ENCODE measurements at regions not wholly inside any gene's neighbourhood (a gene's known extent, or its start where the extent isn't known, plus 50 kb on each side); places are given as distances from the start of the nearest gene placed in this dataset.
"Not testable (repeated sequence)": the region's sequence is repeated elsewhere in the genome, so short reads cannot be mapped to it uniquely, and the experiment has no call there.

- not testable (repeated sequence) for H2BK15ac ChIP-seq (ENCODE audit: low read length); H3K9me3 ChIP-seq (replicated peaks in 1 of 2; ENCODE audit: control insufficient read depth in 2 of 2, insufficient read depth in 1 of 2, low read depth in 1 of 2, low read length in 2 of 2); H3K4ac ChIP-seq (ENCODE audit: low read length); H3K36me3 ChIP-seq (replicated peaks in 1 of 2; ENCODE audit: control insufficient read depth in 2 of 2, insufficient read depth in 2 of 2, low read length in 2 of 2); H3K4me2 ChIP-seq (ENCODE audit: insufficient read depth, low read length, poor library complexity, severe bottlenecking); H3K9ac ChIP-seq (ENCODE audit: low read depth, low read length, poor library complexity); H4K8ac ChIP-seq (ENCODE audit: low read depth, low read length); DNase-seq (ENCODE audit: low spot score); H3K23ac ChIP-seq (ENCODE audit: low read depth, low read length, poor library complexity); H4K91ac ChIP-seq (ENCODE audit: low read depth, low read length, poor library complexity); H2AFZ ChIP-seq (ENCODE audit: low read length); H3K4me3 ChIP-seq (ENCODE audit: low read length in 2 of 2); H3K79me1 ChIP-seq (ENCODE audit: low read depth, low read length); H3K4me1 ChIP-seq (ENCODE audit: control insufficient read depth in 2 of 2, insufficient read depth in 1 of 2, low read depth in 1 of 2, low read length in 2 of 2); H2BK120ac ChIP-seq (ENCODE audit: low read depth, low read length); H3K27me3 ChIP-seq (ENCODE audit: control insufficient read depth in 3 of 3, insufficient read depth in 3 of 3, low read depth in 1 of 3, low read length in 3 of 3); H2AK5ac ChIP-seq (ENCODE audit: low read depth, low read length); H2BK5ac ChIP-seq (ENCODE audit: low read length); H3K18ac ChIP-seq (ENCODE audit: low read length); H2BK12ac ChIP-seq (ENCODE audit: low read length); H3K27ac ChIP-seq (replicated peaks; ENCODE audit: low read length); H3K14ac ChIP-seq (ENCODE audit: low read length)
Observed at GRCh38 chr6:57966757-57967156, 649.3 kb downstream of the PRIM2 start.

DNA sequence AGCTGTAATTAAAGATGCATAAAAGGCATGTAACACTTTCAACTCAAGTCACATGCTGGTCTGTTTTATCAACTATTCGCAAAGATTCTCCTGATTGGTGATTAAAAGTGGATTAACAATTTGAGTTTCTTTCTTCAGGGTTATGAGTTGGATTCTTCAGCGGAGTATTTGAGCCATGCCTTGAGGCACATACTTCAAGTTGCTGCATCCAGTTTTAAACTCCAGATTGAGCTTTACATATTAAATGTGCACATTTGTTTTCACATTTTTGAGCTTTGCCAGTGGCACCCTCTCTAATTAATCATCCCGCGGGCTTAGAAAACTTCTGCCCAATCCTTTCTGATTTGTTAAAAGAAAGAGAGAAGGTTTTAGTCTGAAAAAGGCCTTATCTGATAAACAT, 654.5 kb downstream of the PRIM2 start:
- not testable (repeated sequence) for H2BK120ac ChIP-seq (ENCODE audit: low read depth, low read length); H3K9ac ChIP-seq (ENCODE audit: low read depth, low read length, poor library complexity); H3K4me1 ChIP-seq (ENCODE audit: control insufficient read depth in 2 of 2, insufficient read depth in 1 of 2, low read depth in 1 of 2, low read length in 2 of 2); H2BK5ac ChIP-seq (ENCODE audit: low read length); H4K8ac ChIP-seq (ENCODE audit: low read depth, low read length); H3K18ac ChIP-seq (ENCODE audit: low read length); H3K14ac ChIP-seq (ENCODE audit: low read length); H2BK12ac ChIP-seq (ENCODE audit: low read length); DNase-seq (ENCODE audit: low spot score); H3K27ac ChIP-seq (replicated peaks; ENCODE audit: low read length); H3K23ac ChIP-seq (ENCODE audit: low read depth, low read length, poor library complexity); H3K27me3 ChIP-seq (ENCODE audit: control insufficient read depth in 3 of 3, insufficient read depth in 3 of 3, low read depth in 1 of 3, low read length in 3 of 3); H3K79me1 ChIP-seq (ENCODE audit: low read depth, low read length); H2AFZ ChIP-seq (ENCODE audit: low read length); H4K91ac ChIP-seq (ENCODE audit: low read depth, low read length, poor library complexity); H3K4me3 ChIP-seq (ENCODE audit: low read length in 2 of 2); H3K4me2 ChIP-seq (ENCODE audit: insufficient read depth, low read length, poor library complexity, severe bottlenecking); H3K4ac ChIP-seq (ENCODE audit: low read length); H3K9me3 ChIP-seq (replicated peaks in 1 of 2; ENCODE audit: control insufficient read depth in 2 of 2, insufficient read depth in 1 of 2, low read depth in 1 of 2, low read length in 2 of 2); H2AK5ac ChIP-seq (ENCODE audit: low read depth, low read length); H3K36me3 ChIP-seq (replicated peaks in 1 of 2; ENCODE audit: control insufficient read depth in 2 of 2, insufficient read depth in 2 of 2, low read length in 2 of 2); H2BK15ac ChIP-seq (ENCODE audit: low read length)
- no CpG with 5 or more reads among the region's 4 CpGs for WGBS, 2 donors (ENCODE audit: extremely low coverage in 2 of 2, insufficient read length in 2 of 2, insufficient replicate concordance in 1 of 2)

DNA sequence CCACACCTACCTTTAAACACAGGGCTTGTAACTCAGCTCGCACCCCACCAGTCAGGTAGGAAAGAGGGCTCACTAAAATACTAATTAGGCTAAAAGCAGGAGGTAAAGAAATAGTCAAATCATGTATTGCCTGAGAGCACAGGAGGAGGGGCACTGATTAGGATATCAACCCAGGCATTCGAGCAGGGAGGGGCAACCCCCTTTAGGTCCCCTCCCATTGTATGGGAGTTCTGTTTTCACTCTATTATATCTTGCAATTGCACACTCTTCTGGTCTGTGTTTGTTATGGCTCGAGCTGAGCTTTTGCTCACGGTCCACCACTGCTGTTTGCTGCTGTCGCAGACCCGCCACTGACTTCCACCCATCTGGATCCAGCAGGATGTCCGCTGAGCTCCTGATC, 657.2 kb downstream of the PRIM2 start:
- Histone ChIP-seq H2BK15ac (ENCODE audit: low read length) (no peak overlapping the region), H3K79me1 (ENCODE audit: low read depth, low read length) (no peaks in the 10 kb centered on the region), H2BK5ac (ENCODE audit: low read length) (no peak overlapping the region), H3K9ac (ENCODE audit: low read depth, low read length, poor library complexity) (no peak overlapping the region), H3K23ac (ENCODE audit: low read depth, low read length, poor library complexity) (no peak overlapping the region), H4K8ac (ENCODE audit: low read depth, low read length) (no peak overlapping the region), H3K4me3 (ENCODE audit: low read length in 2 of 2) (no peak overlapping the region), H3K14ac (ENCODE audit: low read length) (no peak overlapping the region), H2BK120ac (ENCODE audit: low read depth, low read length) (no peak overlapping the region), H2BK12ac (ENCODE audit: low read length) (no peak overlapping the region), H2AK5ac (ENCODE audit: low read depth, low read length) (no peak overlapping the region), H3K4me1 (ENCODE audit: control insufficient read depth in 2 of 2, insufficient read depth in 1 of 2, low read depth in 1 of 2, low read length in 2 of 2) (no peaks in the 10 kb centered on the region), H3K27ac (replicated peaks; ENCODE audit: low read length) (no peak overlapping the region), H3K18ac (ENCODE audit: low read length) (no peak overlapping the region), H4K91ac (ENCODE audit: low read depth, low read length, poor library complexity) (no peak overlapping the region), H3K4ac (ENCODE audit: low read length) (no peak overlapping the region), H3K27me3 (ENCODE audit: control insufficient read depth in 3 of 3, insufficient read depth in 3 of 3, low read depth in 1 of 3, low read length in 3 of 3) (no peaks in the 10 kb centered on the region), H3K36me3 (replicated peaks in 1 of 2; ENCODE audit: control insufficient read depth in 2 of 2, insufficient read depth in 2 of 2, low read length in 2 of 2) (no peaks in the 10 kb centered on the region), H3K9me3 (replicated peaks in 1 of 2; ENCODE audit: control insufficient read depth in 2 of 2, insufficient read depth in 1 of 2, low read depth in 1 of 2, low read length in 2 of 2) (no peaks in the 10 kb centered on the region), H3K4me2 (ENCODE audit: insufficient read depth, low read length, poor library complexity, severe bottlenecking) (no peak overlapping the region), H2AFZ (ENCODE audit: low read length) (no peak overlapping the region)
- no peak for DNase-seq (ENCODE audit: low spot score)
- no CpG with 5 or more reads among the region's 7 CpGs for WGBS, 2 donors (ENCODE audit: extremely low coverage in 2 of 2, insufficient read length in 2 of 2, insufficient replicate concordance in 1 of 2)

DNA sequence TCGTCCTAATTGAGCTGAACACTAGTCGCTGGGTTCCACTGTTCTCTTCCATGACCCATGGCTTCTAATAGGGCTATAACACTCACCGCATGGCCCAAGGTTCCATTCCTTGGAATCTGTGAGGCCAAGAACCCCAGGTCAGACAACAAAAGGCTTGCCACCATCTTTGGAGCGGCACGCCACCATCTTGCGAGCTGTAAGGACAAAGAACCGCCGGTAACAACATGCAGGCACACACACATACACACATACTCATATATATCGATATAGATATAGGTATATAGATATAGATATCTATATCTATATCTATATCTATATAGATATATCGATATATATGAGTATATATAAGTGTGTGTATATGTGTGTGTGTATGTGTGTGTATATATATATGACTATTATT, 657.7 kb downstream of the PRIM2 start:
- H3K27ac ChIP-seq (replicated peaks; ENCODE audit: low read length); H3K4me3 ChIP-seq (ENCODE audit: low read length in 2 of 2); H2BK12ac ChIP-seq (ENCODE audit: low read length); H3K23ac ChIP-seq (ENCODE audit: low read depth, low read length, poor library complexity); H3K9me3 ChIP-seq (replicated peaks in 1 of 2; ENCODE audit: control insufficient read depth in 2 of 2, insufficient read depth in 1 of 2, low read depth in 1 of 2, low read length in 2 of 2); H3K18ac ChIP-seq (ENCODE audit: low read length); H3K79me1 ChIP-seq (ENCODE audit: low read depth, low read length); H3K4me1 ChIP-seq (ENCODE audit: control insufficient read depth in 2 of 2, insufficient read depth in 1 of 2, low read depth in 1 of 2, low read length in 2 of 2); H2AFZ ChIP-seq (ENCODE audit: low read length); H3K9ac ChIP-seq (ENCODE audit: low read depth, low read length, poor library complexity); DNase-seq (ENCODE audit: low spot score); H4K91ac ChIP-seq (ENCODE audit: low read depth, low read length, poor library complexity); H2BK5ac ChIP-seq (ENCODE audit: low read length); H3K14ac ChIP-seq (ENCODE audit: low read length); H3K4ac ChIP-seq (ENCODE audit: low read length); H3K4me2 ChIP-seq (ENCODE audit: insufficient read depth, low read length, poor library complexity, severe bottlenecking); H3K36me3 ChIP-seq (replicated peaks in 1 of 2; ENCODE audit: control insufficient read depth in 2 of 2, insufficient read depth in 2 of 2, low read length in 2 of 2); H2BK15ac ChIP-seq (ENCODE audit: low read length); H2AK5ac ChIP-seq (ENCODE audit: low read depth, low read length); H4K8ac ChIP-seq (ENCODE audit: low read depth, low read length); H2BK120ac ChIP-seq (ENCODE audit: low read depth, low read length); H3K27me3 ChIP-seq (ENCODE audit: control insufficient read depth in 3 of 3, insufficient read depth in 3 of 3, low read depth in 1 of 3, low read length in 3 of 3): not testable (repeated sequence)
- WGBS, 2 donors (ENCODE audit: extremely low coverage in 2 of 2, insufficient read length in 2 of 2, insufficient replicate concordance in 1 of 2), result no CpG with 5 or more reads among the region's 10 CpGs
